Colon (tissue), 2 donors: ENCODE measurements at regions not wholly inside any gene's neighbourhood (a gene's known extent, or its start where the extent isn't known, plus 50 kb on each side); places are given as distances from the start of the nearest gene placed in this dataset.

Source experiments
- FAIRE-seq: peaks from 2 replicates; lab custom pipeline; 2012; peaks lifted over from hg19 to GRCh38; lab: Jason Lieb, UNC
- donor health status: control.
- donor health status: control.

DNA sequence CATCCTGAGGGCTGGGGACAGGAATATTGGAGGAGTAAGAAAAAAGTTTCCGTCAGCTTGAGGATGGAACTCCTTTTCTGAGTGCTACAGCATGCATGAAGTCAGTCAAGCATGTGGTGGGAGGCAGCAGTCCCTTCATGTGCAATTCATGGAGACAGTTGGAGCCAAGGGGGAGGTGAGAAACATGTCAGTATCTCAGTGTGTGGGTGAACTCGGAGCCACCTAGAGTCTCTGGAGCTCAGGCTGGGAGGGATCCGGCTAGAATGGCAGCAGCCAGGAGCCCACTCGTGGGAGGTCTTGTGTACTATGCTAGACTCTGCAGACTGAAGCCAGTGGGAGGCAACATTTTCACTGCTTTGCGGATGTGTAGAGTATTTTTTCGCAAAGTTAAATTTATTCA lies 60.3 kb downstream of the AVPR1A start:
- no peak for FAIRE-seq

DNA sequence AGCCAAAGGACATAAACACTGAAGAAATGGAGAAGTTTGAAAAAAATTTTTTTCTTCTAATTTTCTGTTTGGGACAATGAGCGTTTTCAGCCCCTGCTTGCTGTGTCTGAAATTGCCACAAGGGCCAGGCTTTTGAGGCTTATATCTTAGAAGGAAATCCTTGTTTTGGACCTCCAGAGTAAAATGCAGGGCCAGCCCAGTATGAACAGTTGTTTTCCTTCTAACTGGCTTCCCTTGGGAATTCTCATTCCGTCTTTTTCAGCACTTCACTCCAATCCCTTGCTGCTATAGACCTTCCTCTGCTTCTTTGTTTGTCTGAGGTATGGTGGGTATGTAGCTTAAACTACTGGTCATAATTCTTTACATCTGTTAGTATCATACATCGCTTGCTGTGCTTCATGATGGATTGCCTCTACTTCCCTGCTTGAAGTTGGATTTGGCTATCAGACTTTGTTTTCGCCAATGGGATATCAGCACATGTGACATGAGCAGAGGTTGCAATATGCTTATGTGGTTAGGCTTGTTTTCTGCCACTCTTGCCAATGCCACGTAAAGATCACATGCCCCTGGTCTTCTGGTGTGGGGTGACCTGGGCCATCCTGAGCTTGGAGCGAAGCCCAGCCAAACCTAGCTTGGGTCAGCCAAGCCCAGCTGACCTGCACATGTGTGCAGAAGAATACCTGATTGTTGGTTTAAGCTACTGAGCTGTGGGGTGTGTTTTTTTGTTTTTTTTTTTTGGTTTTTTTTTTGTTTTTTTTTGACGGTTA lies 64.7 kb downstream of the AVPR1A start:
- FAIRE-seq = no peak

DNA sequence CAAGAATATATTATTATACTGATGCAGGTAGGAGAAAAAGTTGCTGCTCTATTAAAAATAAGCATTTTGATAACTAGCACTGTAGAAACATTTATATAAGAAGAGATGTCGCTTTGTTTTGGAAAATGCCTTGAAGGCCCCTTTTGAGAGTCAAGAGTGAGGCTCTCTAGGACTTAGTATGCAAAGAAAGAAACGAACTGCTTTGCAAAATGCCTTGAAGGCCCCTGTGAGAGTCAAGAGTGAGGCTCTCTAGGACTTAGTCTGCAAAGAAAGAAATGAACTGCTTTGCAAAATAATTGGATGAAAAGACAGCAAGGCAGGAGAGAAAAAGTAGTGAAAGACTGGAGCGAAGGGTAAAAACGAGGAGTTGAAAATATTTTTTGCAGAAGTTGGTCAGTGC lies 65.9 kb downstream of the AVPR1A start:
- no peak for FAIRE-seq

- FAIRE-seq = no peak
Observed at GRCh38 chr12:63084501-63084900, 66.5 kb downstream of the AVPR1A start.

DNA sequence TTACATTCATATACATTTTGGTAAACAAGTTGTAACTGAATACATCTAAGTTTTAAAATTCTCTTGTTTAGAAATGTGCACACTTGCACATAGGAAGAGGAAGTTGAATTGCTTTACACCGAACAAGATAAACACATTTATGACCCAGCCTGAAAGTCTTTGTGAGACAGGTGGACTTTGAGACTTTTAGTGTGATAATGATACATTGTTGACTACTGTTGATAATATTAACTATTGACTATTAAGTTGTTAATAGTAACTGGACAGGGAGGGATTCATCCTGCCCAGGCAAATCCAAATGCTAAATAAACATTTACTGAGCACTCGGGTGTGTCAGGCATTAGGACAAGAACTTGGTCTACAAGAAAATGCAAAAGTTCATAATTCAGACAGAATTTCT lies 68.0 kb downstream of the AVPR1A start:
- no peak for FAIRE-seq

DNA sequence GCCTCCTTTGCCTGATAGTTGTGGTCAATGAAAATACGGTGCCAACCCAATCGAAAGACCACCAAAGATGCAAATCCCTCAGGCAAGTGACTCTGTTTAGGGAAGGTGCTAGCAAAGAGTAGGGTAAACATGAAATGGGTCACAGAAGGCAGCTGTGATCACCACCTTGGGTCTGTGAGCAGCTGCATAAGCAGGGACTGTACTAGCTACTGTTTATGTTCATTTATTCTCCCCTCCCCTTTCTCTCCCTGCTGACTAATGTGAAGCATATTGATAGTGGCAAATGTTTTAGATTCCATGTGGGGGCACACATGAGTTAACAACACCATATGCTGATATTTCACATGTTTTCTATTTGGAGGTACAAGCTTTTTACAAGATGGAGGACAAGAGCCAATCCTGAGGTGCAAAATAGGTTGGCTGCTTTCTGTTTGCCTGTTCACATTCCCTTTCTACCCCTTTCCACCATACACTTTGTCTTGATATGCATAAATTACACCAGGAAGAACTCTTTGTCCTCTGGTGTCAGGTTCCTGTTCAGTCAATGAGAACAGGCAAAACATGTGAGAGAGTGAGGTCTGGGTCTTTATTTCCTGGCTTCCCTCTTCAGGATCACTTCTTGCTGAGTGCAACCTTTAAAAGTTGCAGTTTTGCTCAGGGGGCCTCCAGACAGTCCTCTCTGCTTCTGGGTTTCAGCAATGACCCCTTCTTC lies 71.1 kb downstream of the AVPR1A start:
- FAIRE-seq = no peak

GRCh38 chr12:63078906-63079305 lies 72.1 kb downstream of the AVPR1A start:
- FAIRE-seq = no peak

DNA sequence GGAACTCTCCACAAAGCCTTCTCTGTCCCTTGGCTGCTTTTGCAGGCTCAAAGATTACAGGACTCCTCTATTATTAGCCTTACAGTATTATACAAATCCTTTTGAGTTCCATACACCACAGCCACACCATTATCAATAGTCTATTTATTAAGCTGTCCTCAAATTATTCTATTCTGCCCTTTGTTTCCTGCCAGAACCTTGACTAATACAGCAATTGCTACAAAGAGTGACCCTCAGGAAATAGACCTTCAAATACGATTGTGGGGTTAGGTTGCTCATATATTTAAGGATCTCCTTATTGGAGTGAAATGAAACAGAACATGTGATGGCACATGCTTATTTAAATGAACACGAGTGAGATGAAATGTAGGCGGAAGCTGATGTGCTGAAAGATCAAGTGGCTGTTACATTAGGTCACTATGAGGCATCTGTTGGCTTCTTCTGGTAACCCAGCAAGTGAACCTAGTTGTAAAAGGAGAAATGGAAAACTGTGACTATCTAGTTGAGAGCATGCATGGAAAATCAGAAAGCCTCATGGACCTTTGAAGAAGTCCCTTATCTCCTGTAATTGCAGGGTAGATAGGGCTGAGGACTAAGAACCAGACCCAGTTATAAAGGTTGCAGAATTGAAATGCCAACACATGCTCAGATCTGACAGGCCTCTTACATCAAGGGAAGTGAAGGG lies 75.5 kb downstream of the AVPR1A start:
- no peak for FAIRE-seq

DNA sequence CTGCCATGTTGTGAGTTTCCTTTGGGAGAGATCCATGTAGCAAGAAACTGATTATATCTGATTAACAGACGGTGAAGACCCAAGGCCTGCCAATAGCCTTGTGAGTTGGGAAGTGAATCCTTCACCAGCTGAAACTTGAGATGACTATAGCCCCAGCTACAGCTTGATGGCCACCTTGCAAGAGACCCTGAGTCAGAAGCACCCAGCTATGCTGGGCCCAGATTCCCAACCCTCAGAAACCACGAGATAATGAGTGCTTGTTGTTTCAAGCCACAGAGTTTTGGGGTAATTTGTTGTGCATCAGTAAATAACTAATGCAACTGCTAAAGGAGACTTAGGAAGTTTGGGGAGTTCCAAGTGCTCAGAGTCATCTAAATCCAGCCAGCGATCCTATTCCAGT lies 80.3 kb downstream of the AVPR1A start:
- FAIRE-seq = no peak

- FAIRE-seq = no peak
Observed at GRCh38 chr12:63069860-63070617, 81.0 kb downstream of the AVPR1A start.

- FAIRE-seq = no peak
Observed at GRCh38 chr12:63068857-63069442, 82.1 kb downstream of the AVPR1A start.

DNA sequence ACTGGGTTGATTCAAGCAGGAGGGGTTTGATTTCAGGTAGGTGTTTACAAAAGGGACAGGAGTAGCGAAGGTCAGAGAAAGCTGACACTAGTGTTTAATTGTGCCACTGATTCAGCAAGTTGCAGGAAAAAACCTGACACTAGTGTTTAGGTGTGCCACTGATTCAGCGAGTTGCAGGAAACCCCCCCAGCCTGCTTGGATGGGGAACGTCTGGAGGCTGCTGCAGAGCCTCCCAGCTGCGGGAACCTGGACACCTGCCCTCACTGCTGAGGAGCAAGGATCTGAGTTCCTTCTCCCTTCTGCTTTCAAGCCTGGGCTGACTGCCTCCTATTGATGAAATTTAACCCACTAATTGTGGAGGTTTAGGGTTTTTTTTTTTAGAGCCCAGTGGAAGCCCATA lies 84.2 kb downstream of the AVPR1A start:
- no peak for FAIRE-seq

DNA sequence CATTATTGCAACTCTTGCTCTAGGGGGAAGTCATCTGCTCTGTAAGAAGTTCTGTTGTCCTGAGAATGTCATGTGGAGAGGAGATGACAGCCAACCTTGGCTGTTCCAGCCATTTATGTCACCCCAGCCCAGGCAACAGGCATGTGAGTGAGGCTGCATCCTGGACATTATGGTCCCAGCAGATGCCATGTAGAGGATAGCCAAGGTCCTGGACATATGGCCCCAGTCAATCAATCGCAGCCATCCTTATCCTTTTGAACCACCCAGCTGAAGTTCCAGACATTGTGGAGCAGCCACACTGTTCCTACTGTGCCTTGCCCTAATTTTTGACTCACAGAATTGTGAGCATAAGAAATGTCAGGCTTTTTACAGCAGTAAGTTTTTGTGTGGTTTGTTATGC lies 84.9 kb downstream of the AVPR1A start:
- no peak for FAIRE-seq

- FAIRE-seq = no peak
Observed at GRCh38 chr12:63064080-63064479, 86.9 kb downstream of the AVPR1A start.

- FAIRE-seq = no peak
Observed at GRCh38 chr12:63056649-63057048, 94.4 kb downstream of the AVPR1A start.

DNA sequence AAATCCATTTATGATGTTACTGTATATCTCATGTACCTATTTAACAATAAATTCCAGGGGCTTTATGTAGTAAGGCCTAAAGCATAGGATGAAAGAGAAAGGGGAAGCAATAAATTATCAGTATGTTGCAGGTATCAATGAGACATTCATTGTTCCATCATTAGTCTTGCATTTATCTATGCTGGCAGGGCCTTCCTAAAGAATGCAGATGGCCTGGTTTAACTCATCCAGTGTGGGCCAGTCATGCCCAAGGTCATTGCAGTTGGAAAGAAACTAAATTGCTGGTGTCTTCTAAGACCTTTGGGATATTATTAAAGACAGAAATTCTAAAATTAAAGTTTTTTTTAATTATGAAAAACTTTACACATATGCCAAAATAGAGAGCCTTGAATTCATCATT lies 98.3 kb downstream of the AVPR1A start:
- FAIRE-seq = no peak

- FAIRE-seq = peak; percentile 84
Observed at GRCh38 chr12:63047146-63047545, 103.9 kb downstream of the AVPR1A start.

DNA sequence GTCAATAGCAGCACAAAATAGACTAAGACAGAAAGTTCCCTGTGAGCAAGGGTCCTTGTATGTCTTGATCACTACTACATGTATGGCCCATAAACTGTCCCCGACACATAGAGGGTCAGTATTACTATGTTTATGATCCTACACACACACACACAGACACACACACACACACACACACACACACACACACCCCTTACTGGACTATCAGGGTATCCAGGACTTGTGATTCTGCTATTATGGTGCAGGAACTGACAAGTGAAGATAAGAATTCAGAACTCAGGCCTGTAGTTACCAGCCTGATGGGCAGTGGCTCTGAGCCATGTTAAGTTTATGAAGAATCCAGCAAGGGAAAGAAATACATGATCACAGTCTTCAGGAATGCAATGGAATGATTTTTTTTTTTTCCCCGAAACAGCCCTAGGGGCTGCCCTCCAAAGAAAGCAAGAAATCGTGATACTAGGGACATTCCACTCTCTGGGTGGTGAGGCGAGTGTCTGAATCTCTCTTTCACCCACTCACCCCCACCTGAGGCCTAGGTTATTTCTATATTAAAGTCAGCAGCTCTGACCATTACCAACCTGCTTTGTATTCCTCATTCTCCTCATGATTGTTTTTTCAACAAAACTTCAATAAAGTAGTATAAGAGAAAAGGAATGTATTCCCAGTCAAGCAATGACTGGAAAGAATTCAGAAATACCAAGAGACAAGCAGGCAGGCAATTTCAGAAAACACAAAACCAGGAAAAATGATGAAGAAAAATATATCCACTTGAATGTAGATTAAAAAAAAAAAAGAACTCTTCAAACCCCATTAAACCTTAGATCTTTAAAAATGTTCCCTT lies 105.8 kb downstream of the AVPR1A start:
- FAIRE-seq = no peak

- FAIRE-seq = no peak
Observed at GRCh38 chr12:63042646-63043045, 107.7 kb upstream of the PPM1H start.

DNA sequence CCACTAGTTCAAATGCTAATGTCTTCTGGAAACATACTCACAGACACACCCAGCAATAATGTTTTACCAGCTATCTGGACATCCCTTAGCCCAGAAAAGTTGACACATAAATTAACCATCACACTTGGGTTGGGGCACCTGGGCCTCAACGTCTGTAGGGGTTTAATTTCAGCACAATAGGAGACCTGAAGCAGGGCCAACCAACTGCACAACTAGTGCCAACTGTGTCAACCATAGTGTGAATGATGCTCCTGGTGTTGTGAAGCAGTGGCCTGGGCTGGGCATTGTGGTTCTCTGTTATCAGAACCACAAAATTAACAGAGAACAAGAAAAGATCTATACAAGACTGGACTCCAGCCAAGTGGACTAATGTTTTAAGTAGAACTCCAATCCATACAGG lies 106.7 kb upstream of the PPM1H start:
- FAIRE-seq = no peak

- no peak for FAIRE-seq
Observed at GRCh38 chr12:63040526-63041220, 105.7 kb upstream of the PPM1H start.
